ENCODE measurements at regions not wholly inside any gene's neighbourhood (a gene's known extent, or its start where the extent isn't known, plus 50 kb on each side); places are given as distances from the start of the nearest gene placed in this dataset.

DNA sequence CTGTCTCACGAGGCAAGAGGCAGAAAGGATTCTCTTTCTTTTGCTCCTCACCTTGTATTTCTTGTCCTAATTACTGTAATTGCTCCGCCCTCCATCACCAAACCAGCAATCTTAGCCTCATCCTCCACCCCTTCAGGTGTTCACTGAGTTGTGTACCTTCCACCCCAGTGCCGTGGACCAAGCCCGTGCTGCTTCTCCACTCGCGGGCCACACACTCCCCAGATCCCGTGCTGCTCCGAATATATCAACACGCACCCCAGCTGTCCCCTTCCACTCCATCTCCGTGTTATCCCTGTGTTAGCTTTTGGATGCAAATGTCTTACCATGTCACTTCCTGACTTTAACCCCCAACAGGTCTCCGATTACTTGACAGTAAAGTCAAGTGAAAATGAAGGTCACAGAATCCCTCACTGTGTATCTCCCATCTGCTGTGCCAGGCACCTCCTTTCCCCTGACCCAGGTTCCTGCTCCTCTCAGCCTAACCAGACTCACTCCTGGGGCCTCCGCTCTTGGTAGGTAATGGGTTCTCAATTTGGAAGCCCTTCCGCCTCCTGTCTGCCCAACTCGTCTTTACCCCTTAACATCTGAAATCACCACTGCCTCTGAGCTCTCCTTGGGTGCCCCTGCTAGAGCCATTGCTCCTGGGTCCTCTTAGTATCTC lies 320.2 kb downstream of the MED10 start:
- no peak for DNase-seq

DNA sequence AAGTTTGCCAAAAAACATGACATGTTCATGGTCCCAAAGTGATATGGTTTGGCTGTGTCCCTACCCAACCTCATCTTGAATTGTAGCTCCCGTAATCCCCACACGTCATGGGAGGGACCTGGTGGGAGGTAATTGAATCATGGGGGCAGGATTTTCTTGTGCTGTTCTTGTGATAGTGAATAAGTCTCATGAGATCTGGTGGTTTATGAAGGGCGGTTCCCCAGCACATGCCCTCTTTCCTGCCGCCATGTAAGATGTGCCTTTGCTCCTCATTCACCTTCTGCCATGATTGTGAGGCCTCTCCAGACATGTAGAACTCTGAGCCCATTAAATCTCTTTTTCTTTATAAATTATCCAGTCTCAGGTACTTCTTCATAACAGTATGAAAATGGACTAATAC lies 322.1 kb downstream of the MED10 start:
- no peak for DNase-seq

DNA sequence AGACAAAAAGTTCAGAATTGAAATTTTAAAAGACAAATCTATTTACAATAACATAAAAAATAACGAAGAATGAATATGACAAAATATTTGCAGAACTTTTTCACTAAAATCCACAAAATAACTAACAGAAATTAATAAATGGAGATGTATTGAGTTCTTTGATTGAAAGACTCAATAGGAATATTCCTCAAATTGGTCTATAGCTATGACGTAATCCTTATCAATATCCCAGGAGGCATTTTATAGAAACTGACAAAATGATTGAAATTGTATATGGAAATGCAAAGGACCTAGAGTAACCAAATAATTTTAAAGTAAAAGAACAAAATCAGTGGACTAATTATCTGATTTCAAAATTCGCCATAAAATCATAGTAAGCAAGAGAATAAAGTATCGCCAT lies 328.7 kb downstream of the MED10 start:
- no peak for DNase-seq

DNA sequence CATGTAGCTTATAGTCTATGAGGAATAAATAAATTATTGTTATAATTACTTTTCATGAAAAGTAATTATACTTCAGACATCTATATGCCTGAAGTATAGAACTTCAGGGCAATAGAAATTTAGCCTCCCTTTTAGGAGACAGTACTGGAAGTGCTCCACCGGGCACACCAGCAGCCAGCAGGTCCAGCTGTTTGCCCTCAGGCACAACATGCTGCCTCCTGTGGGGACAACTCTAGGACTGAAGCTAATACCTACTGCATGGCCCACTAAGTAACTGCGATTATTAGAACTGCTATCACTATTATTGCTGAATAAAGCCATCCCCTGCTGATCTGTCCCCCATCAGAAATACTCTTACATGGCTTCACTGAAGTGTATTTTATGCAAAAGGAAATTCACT lies 329.6 kb downstream of the MED10 start:
- no peak for DNase-seq

GRCh38 chr5:6046296-6046967 lies 331.9 kb downstream of the MED10 start:
- no peak for DNase-seq

DNA sequence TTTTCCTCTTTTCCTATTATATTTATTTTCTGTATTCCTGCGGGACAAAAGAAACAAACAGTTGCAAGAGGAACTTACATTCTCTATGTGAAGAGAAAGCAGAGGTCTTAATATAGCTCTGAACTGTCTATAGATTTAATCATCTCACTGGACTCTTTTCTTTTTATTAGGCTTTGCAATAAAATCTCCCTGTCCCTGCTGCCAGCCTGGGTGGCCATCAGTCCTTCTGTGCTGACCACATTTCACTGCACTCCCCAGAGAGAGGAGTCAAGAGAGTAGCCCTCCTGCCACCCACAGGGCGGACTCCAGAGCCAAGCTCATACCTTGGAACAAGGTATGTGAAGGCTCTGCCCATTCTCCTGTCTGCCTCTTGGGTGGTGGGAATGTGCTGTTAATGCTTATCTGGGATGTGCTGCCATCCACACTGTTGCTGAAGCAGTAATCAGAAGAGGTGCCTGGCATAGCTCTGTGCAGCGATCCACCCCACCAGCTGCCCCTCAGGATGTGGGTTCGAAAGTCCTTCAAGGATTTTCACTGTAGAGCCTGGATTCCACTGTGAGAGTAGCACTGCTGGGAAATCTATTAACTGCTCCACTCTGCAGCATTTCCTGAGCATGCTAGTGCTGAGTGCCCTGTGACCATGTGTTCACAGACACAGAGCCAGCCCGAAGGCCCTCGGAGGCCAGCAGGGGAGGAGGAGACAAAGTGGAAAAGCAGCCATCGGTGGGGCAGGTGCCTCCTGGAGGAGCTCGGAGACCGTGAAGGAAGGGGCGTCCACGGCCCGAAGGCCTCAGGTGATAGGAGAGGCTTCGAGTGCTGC lies 334.6 kb downstream of the MED10 start:
- no peak for DNase-seq

DNA sequence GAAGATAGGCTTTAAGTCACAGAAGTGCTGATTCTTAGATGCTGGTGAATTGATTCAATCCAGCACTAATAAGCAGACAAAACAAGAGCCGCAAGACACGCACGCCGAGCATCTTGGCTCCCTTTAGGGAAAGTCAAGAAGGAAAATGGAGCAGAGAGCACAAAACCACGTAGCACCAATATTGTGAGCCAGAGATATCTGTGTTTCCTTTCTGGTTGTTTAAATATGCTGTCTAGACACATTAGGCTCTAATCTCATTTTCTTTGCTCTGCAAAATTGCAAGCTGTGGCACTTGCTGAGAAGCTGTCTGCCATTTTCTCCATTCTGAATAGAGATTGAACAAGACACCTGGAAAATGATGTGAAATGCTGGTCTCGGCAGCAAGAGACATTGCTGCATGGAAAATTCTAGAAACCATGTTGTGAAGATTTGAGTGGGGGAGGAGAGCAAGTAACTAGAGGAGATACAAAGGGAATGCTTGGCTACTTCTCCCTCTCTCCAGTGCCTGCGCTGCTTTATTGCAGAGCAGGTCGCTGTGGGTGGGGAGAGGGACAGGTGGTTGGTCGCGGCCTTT lies 336.3 kb downstream of the MED10 start:
- no peak for DNase-seq

DNA sequence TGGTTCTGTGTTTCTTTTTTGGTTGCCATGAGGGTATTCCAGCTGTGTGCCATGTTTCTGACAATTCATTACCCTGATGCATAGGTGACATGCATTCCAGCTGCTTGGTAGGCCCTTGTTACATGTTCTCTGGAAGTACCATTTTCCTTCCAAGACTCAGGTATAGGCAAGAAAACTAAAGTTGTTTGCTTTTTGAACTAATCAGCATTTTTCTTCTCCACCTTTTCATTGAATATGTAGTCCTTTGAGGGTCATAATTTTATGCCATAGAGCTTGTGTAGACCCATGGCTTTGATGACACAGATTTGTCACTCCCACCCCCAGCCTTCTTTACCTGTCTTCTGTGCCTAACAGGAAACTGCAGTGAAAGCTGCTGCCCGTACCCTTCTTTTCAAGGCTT lies 339.2 kb downstream of the MED10 start:
- DNase-seq: no peak

- no peak for DNase-seq
These were observed 342.3 kb downstream of the MED10 start for GRCh38 chr5:6036006-6036405.

DNA sequence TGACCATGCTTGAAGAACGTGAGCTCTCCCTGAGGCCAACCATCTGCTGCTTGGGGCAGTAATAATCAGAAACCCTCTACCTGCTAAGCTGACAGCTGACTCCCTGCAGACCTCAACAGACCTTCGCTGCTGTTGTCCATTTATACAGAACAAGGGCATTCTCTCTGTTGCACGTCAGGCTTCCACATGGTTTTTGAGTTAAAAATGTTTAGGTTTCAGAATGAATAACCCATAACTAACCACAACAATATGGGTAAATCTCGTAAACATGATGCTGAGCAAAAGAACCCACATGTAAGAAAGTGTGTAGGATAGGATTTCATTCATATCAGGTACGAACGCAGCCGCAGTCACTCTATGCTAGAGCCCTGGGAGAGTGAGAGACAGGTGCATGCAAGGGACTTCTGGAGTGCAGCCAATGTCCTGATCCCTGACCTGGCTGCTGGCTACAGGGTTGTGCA lies 348.5 kb downstream of the MED10 start:
- DNase-seq: no peak

DNA sequence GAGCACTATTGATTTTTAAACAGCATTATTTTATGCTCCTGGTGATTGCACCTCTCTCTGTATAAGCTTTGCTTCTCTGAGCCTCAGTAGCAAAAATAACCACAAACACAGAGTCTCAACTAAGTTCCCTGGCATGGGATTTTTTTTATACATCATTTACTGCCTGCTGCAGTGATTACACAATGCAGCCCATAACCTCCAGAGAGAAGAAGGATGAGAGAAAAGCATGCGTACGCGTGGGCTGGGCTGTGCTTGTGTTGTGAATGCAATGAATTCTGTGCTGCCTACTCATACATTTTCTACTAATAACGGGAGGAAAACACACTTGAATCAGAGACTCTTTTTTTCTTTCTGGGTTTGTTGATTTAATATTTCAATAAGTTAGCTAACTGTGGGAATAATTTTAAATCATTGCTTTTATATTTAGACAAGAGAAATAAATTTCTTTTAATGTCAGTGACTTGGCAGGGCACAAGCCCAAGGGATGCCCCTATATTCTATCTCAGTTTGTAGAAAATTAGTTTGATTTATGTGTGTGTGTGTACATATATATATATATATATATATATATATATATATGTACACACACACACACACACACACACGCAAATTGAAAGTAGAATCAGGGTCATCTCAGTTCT lies 351.5 kb downstream of the MED10 start:
- DNase-seq: no peak

DNA sequence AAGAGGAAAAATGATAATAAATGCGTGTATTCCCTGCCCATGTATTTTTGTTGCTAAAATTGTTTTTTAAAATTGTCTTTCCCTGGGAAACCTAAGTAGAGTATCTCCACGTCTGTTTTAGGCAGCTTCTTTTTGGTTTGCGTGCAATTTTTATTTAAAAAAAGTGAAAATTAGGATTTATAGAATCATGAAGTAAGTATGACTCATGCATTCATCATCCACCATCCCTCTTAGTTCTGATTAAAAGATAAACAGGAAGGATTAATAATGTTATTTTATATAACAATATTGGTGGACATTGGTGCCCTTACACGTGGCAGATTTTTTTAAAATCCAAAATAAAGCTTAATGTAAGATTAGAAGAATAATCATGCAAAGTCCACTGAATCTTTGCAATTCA lies 358.7 kb downstream of the MED10 start:
- DNase-seq: no peak

DNA sequence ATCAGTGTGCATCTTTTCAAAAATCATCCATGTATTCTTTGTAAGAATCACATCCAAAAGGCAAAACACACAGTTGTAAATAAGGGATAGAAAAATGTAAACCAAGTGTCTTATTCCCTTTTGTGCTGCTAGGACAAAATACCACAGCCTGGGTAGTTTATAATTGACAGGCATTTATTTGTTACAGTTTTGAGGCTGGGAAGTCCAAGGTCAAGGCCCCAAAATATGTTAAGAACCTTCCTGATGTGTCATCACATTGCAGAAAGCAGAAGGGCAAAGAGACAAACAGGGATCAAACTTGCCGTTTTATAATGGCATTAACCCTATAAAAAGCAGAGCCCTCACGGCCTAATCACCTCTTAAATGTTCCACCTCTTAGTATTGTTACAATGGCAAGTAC lies 364.8 kb downstream of the MED10 start:
- no peak for DNase-seq

DNA sequence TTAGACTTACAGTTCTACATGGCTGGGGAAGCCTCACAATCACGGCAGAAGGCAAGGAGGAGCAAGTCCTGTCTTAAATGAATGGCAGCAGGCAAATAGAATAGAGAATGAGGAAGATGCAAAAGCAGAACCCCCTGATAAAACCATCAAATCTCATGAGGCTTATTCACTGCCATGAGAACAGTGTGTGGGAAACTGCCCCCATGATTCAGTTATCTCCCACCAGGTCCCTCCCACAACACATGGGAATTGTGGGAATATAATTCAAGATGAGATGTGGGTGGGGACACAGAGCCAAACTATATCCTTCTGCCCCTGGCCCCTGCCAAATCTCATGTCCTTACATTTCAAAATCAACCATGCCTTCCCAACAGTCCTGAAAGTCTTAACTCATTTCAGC lies 367.1 kb downstream of the MED10 start:
- DNase-seq: no peak

GRCh38 chr5:6006838-6007314 lies 371.5 kb downstream of the MED10 start:
- no peak for DNase-seq

DNA sequence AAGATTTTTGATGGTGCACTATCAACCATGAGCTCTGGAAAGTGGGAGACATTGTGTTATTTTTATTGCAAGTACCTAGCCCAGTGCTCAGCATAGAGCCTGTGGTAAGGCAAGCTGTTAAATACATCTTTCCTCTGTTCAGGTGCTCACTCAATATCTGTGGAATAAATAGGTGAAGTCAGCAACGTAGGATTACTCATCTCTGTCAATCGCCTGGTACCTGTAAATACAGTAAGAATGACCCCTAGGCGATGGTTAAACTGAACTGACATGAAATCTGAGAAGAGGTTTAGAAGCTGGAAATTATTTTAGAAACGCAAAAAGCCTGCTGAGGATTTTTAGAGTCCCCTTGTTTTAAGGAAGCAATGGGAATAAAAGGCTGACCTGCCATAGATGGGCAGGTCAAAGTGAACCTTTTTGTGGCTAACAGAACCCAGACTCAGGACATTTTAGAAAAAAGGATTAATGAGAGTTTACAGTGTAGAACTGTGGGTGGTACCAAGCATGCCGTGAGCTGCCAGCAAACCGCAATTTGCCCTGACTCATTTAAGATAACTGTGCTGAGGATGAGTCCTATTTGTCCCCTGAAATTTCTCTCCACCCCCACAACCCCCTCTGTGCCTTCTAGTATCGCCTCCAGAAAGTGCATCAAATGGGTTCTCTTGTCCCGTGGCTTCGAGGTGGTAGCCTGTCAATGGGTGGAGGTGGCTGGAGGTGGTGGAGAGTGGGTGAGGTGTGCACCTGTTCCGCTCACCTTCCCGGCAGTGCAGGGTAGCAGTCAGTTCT lies 375.1 kb downstream of the MED10 start:
- no peak for DNase-seq

- no peak for DNase-seq
These were observed 377.5 kb downstream of the MED10 start for GRCh38 chr5:6000867-6001266.

GRCh38 chr5:5995819-5996218 lies 382.5 kb downstream of the MED10 start:
- DNase-seq: no peak

GRCh38 chr5:5986492-5987178 lies 391.7 kb downstream of the MED10 start:
- no peak for DNase-seq

- DNase-seq: no peak
These were observed 393.0 kb downstream of the MED10 start for GRCh38 chr5:5985332-5985731.

- DNase-seq: no peak
These were observed 394.9 kb downstream of the MED10 start for GRCh38 chr5:5983261-5983980.
